Occipital lobe (tissue), 1 donor: ENCODE measurements at regions not wholly inside any gene's neighbourhood (a gene's known extent, or its start where the extent isn't known, plus 50 kb on each side); places are given as distances from the start of the nearest gene placed in this dataset.

Source experiments
- DNase-seq: peaks from one replicate; lab custom pipeline; 2025; lab: John Stamatoyannopoulos, UW

GRCh38 chr1:4270651-4271337 lies 370.7 kb upstream of the C1orf174 start:
- DNase-seq, result no peak

GRCh38 chr1:4271338-4271998 lies 371.4 kb upstream of the C1orf174 start:
- DNase-seq, result no peak

GRCh38 chr1:4272568-4272967 lies 372.5 kb upstream of the C1orf174 start:
- no peak for DNase-seq

- DNase-seq, result no peak
Measured at GRCh38 chr1:4273243-4273642, 373.2 kb upstream of the C1orf174 start.

GRCh38 chr1:4273747-4274146 lies 373.7 kb upstream of the C1orf174 start:
- no peak for DNase-seq

GRCh38 chr1:4275083-4275482 lies 375.0 kb upstream of the C1orf174 start:
- no peak for DNase-seq

GRCh38 chr1:4276238-4276637 lies 376.2 kb upstream of the C1orf174 start:
- DNase-seq, result no peak

- no peak for DNase-seq
Measured at GRCh38 chr1:4277598-4277997, 376.8 kb upstream of the AJAP1 start.

GRCh38 chr1:4284976-4285375 lies 369.4 kb upstream of the AJAP1 start:
- no peak for DNase-seq

- no peak for DNase-seq
Measured at GRCh38 chr1:4292861-4293260, 361.5 kb upstream of the AJAP1 start.

GRCh38 chr1:4298361-4299083 lies 355.9 kb upstream of the AJAP1 start:
- DNase-seq, result no peak

GRCh38 chr1:4301007-4301406 lies 353.4 kb upstream of the AJAP1 start:
- DNase-seq, result no peak

- DNase-seq, result no peak
Measured at GRCh38 chr1:4303303-4303702, 351.1 kb upstream of the AJAP1 start.

GRCh38 chr1:4305526-4306301 lies 348.7 kb upstream of the AJAP1 start:
- DNase-seq, result no peak

GRCh38 chr1:4306559-4307467 lies 347.6 kb upstream of the AJAP1 start:
- no peak for DNase-seq

- no peak for DNase-seq
Measured at GRCh38 chr1:4307468-4307845, 347.0 kb upstream of the AJAP1 start.

GRCh38 chr1:4307911-4308545 lies 346.4 kb upstream of the AJAP1 start:
- DNase-seq, result no peak

GRCh38 chr1:4308806-4309205 lies 345.6 kb upstream of the AJAP1 start:
- no peak for DNase-seq

- no peak for DNase-seq
Measured at GRCh38 chr1:4309676-4310320, 344.6 kb upstream of the AJAP1 start.

GRCh38 chr1:4310396-4310923 lies 343.9 kb upstream of the AJAP1 start:
- DNase-seq, result no peak
